ENCODE measurements at regions not wholly inside any gene's neighbourhood (a gene's known extent, or its start where the extent isn't known, plus 50 kb on each side); places are given as distances from the start of the nearest gene placed in this dataset.

DNA sequence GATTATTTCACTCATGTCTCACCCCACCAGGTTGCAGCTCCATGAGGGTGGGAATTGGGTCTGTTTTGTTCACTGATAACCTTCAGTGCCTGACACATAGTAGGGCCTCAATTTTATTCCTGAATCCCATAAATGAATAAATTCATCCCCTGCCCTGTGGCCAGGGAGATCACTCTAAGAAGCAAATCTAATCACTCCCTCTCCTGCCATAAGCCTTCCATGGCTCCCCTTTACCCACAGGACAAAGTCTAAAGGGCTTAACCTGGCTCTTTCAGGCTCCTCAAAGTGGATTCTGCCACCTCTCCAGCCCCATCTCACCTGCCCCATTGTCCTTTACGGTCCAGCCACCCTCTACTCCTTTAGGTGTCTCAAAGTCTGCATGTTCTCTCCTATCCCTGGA is 141.8 kb upstream of the PTPN1 start:
- H3K27me3 Mint-ChIP-seq (ENCODE audit: low read depth in 2 of 2): peaks cover 36 to 61% of the 10 kb centered on the region in 2 donors
- no peaks in the 10 kb centered on the region for H3K36me3 Mint-ChIP-seq
- ATAC-seq (no peak), DNase-seq (no peak)
- intact Hi-C loops (cut with micrococcal nuclease): no loop called here
- WGBS (ENCODE audit: insufficient coverage): 81% methylated on average over 1 of the region's 1 CpG
- H3K27ac Mint-ChIP-seq: no peak overlapping the region
- TF ChIP-seq, protein P1, sequence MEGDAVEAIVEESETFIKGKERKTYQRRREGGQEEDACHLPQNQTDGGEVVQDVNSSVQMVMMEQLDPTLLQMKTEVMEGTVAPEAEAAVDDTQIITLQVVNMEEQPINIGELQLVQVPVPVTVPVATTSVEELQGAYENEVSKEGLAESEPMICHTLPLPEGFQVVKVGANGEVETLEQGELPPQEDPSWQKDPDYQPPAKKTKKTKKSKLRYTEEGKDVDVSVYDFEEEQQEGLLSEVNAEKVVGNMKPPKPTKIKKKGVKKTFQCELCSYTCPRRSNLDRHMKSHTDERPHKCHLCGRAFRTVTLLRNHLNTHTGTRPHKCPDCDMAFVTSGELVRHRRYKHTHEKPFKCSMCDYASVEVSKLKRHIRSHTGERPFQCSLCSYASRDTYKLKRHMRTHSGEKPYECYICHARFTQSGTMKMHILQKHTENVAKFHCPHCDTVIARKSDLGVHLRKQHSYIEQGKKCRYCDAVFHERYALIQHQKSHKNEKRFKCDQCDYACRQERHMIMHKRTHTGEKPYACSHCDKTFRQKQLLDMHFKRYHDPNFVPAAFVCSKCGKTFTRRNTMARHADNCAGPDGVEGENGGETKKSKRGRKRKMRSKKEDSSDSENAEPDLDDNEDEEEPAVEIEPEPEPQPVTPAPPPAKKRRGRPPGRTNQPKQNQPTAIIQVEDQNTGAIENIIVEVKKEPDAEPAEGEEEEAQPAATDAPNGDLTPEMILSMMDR (IDR thresholded peaks at IDR 0.05): no peak
- peaks cover 2 to 3% of the 10 kb centered on the region in 2 donors for H3K9me3 Mint-ChIP-seq
- no peaks in the 10 kb centered on the region for H3K9me3 ChIP-seq (ENCODE audit: control insufficient read depth, insufficient read depth, low read length)
- H3K36me3 ChIP-seq (ENCODE audit: control insufficient read depth, insufficient read depth, low read length): no peaks in the 10 kb centered on the region
- peaks cover 3% of the 10 kb centered on the region for H3K4me1 ChIP-seq (ENCODE audit: control insufficient read depth, insufficient read depth, low read length)
- H3K4me1 Mint-ChIP-seq: peaks cover 8 to 17% of the 10 kb centered on the region in 2 donors
- H3K4me3 Mint-ChIP-seq: no peak overlapping the region
- peaks cover 2% of the 10 kb centered on the region for H3K27me3 ChIP-seq (ENCODE audit: control insufficient read depth, insufficient read depth, low read length)
- no peak overlapping the region for H3K4me3 ChIP-seq (ENCODE audit: low read length)
- no peak overlapping the region for H3K27ac ChIP-seq (ENCODE audit: low read length)

GRCh38 chr20:50368813-50369224 is 141.4 kb upstream of the PTPN1 start:
- ATAC-seq (no peak), DNase-seq (no peak)
- Histone ChIP-seq H3K4me3 (ENCODE audit: low read length) (no peak overlapping the region), H3K27ac (ENCODE audit: low read length) (no peak overlapping the region), H3K27me3 (ENCODE audit: control insufficient read depth, insufficient read depth, low read length) (peaks cover 2% of the 10 kb centered on the region), H3K36me3 (ENCODE audit: control insufficient read depth, insufficient read depth, low read length) (no peaks in the 10 kb centered on the region), H3K9me3 (ENCODE audit: control insufficient read depth, insufficient read depth, low read length) (no peaks in the 10 kb centered on the region), H3K4me1 (ENCODE audit: control insufficient read depth, insufficient read depth, low read length) (peaks cover 3% of the 10 kb centered on the region)
- Mint-ChIP-seq H3K4me1 (peaks cover 8 to 18% of the 10 kb centered on the region in 2 donors), H3K36me3 (no peaks in the 10 kb centered on the region), H3K4me3 (no peak overlapping the region), H3K9me3 (peaks cover 2 to 3% of the 10 kb centered on the region in 2 donors), H3K27me3 (ENCODE audit: low read depth in 2 of 2) (peaks cover 38 to 62% of the 10 kb centered on the region in 2 donors), H3K27ac (no peak overlapping the region)
- intact Hi-C loops (cut with micrococcal nuclease): no loop called here
- 100% methylated on average over 4 of the region's 4 CpGs for WGBS (ENCODE audit: insufficient coverage)
- TF ChIP-seq, protein P1 (IDR thresholded peaks at IDR 0.05): no peak

DNA sequence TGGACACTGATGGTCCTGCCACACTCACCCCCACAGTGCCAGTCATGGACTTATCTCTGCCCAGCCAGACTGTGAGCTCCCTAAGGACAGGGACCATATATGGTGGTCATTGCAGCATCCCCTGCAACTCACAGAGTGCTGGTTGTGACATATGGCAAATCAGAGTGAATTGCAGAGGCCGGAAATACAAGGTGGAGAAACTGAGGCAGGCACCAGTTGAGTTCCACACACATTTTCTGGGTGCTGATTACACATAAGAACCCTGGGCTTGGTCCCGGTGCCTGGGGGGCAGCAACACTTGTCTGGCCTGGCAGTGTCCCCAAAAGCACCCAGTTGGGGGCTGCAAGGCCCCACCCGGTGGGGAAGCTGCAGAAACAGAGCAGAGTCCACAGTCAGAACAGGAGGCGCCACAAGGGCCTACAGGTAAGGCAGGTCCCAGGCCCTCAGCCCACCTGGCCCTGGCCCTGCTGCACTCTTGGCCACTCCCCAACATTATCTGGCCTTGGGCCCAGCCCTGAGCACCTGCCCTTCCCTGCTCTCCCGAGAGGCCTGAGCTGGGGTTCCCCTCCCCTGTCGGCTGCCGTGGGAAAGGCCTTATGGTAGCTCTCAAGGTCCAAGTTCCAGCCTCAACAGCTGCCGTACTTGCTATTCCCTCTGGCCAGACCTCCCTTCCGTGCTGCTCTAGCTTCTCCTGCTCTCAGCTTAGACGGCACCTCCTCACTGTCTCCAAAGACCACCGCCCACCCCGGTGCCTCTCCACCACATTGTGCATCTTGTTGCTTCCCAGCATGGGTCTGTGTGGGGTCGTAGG is 140.8 kb upstream of the PTPN1 start:
- H3K9me3 Mint-ChIP-seq: peaks cover 2 to 3% of the 10 kb centered on the region in 2 donors
- peaks cover 35 to 60% of the 10 kb centered on the region in 2 donors for H3K27me3 Mint-ChIP-seq (ENCODE audit: low read depth in 2 of 2)
- intact Hi-C loops (cut with micrococcal nuclease): no loop called here
- no peaks in the 10 kb centered on the region for H3K9me3 ChIP-seq (ENCODE audit: control insufficient read depth, insufficient read depth, low read length)
- H3K4me3 Mint-ChIP-seq: no peak overlapping the region
- TF ChIP-seq, protein P1 (IDR thresholded peaks at IDR 0.05): no peak
- H3K36me3 ChIP-seq (ENCODE audit: control insufficient read depth, insufficient read depth, low read length): no peaks in the 10 kb centered on the region
- ATAC-seq (no peak), DNase-seq (no peak)
- H3K4me1 ChIP-seq (ENCODE audit: control insufficient read depth, insufficient read depth, low read length): peaks cover 3% of the 10 kb centered on the region
- peaks cover 2% of the 10 kb centered on the region for H3K27me3 ChIP-seq (ENCODE audit: control insufficient read depth, insufficient read depth, low read length)
- peaks cover 10 to 25% of the 10 kb centered on the region in 2 donors for H3K4me1 Mint-ChIP-seq
- no peak overlapping the region for H3K27ac Mint-ChIP-seq
- WGBS (ENCODE audit: insufficient coverage): 72% methylated on average over 11 of the region's 13 CpGs
- no peak overlapping the region for H3K27ac ChIP-seq (ENCODE audit: low read length)
- no peaks in the 10 kb centered on the region for H3K36me3 Mint-ChIP-seq
- no peak overlapping the region for H3K4me3 ChIP-seq (ENCODE audit: low read length)
